K562 (cell line): ENCODE measurements at regions not wholly inside any gene's neighbourhood (a gene's known extent, or its start where the extent isn't known, plus 50 kb on each side); places are given as distances from the start of the nearest gene placed in this dataset.
"Not testable (repeated sequence)": the region's sequence is repeated elsewhere in the genome, so short reads cannot be mapped to it uniquely, and the experiment has no call there.

Source experiments
- ATAC-seq: fragments of 200-7000 bp; cut with Tn5 transposase; 3 replicates; pipeline ENCODE4 v1.9.1; 2020; ENCODE audit warnings: moderate library complexity
- BruUV-seq: library from RNA; stranded (reverse); fragments of 400-500 nt; replicated peaks from 2 replicates; lab custom pipeline; 2021; lab: Mats Ljungman, UMichigan
- CTCF ChIA-PET: fragments of 300-600 bp; formaldehyde crosslinking; extraction: SDS; loops from one replicate; lab custom pipeline; 2021; ENCODE audit warnings: low intra/inter-chr PET ratio; lab: Yijun Ruan, JAX
- POLR2A ChIA-PET: fragments of 300-600, 350-650 bp; sonication (Branson Sonifier 250); formaldehyde crosslinking; extraction: SDS; loops from one replicate; lab custom pipeline; 2021; ENCODE audit warnings: antibody characterized with exemption, inconsistent platforms; lab: Yijun Ruan, JAX
- DNase-seq, 4 experiments: peaks; one replicate each; pipeline versions ENCODE4 v3.0.0 to v3.0.0-alpha.2; 2011 to 2018; ENCODE audit warnings: low spot score in 3 of 4, mixed read lengths in 3 of 4; ENCODE audit errors: extremely low read depth in 1 of 4
- FAIRE-seq: peaks from 2 replicates; lab custom pipeline; 2011; peaks lifted over from hg19 to GRCh38; lab: Jason Lieb, UNC
- H2AFZ ChIP-seq: 2 replicates; pipeline ENCODE4 v1.6.0; 2011; ENCODE audit warnings: low read depth, low read length, control low read depth, inconsistent platforms
- H3K27ac ChIP-seq: fragments of 200-600 bp; 3 replicates; pipeline ENCODE4 v1.8.0; 2011; ENCODE audit warnings: low read depth, mild to moderate bottlenecking, control low read depth, inconsistent platforms, low read length, moderate library complexity, mixed read lengths; ENCODE audit errors: extremely low read depth
- H3K27me3 ChIP-seq, 2 experiments: fragments of 300-600 bp in 1 of 2; 2 replicates in 1 of 2; 3 replicates in 1 of 2; pipeline versions ENCODE4 v1.6.0 to v1.8.0; 2011; ENCODE audit warnings: inconsistent platforms in 2 of 2, low read length in 2 of 2, mild to moderate bottlenecking in 1 of 2, mixed read lengths in 1 of 2, moderate library complexity in 1 of 2; ENCODE audit not compliant: control insufficient read depth in 2 of 2, insufficient read depth in 2 of 2
- H3K36me3 ChIP-seq: fragments of 300-600 bp; 3 replicates; pipeline ENCODE4 v1.8.0; 2011; ENCODE audit warnings: mild to moderate bottlenecking, low read length, inconsistent platforms; ENCODE audit not compliant: control insufficient read depth, insufficient read depth
- H3K4me1 ChIP-seq, 2 experiments: fragments of 200-600 bp in 1 of 2; replicated peaks in 1 of 2; 2 replicates in 1 of 2; 3 replicates in 1 of 2; pipeline versions ENCODE4 v1.5.1 to v1.8.0; 2011; ENCODE audit warnings: inconsistent platforms in 2 of 2, low read length in 2 of 2, mild to moderate bottlenecking in 1 of 2, mixed read lengths in 1 of 2, moderate library complexity in 1 of 2; ENCODE audit not compliant: control insufficient read depth in 2 of 2, insufficient read depth in 2 of 2
- H3K4me2 ChIP-seq: 2 replicates; pipeline ENCODE4 v1.6.1; 2011; ENCODE audit warnings: low read length, control low read depth, inconsistent platforms, mixed read lengths; ENCODE audit not compliant: insufficient read depth
- H3K4me3 ChIP-seq: fragments of 200-600 bp; sonication (generic), shearing (Covaris generic); 2 replicates; pipeline ENCODE4 v1.5.1; 2016; ENCODE audit warnings: control low read depth, inconsistent platforms
- H3K79me2 ChIP-seq: fragments of 200-600 bp; 3 replicates; pipeline ENCODE4 v1.8.0; 2011; ENCODE audit warnings: low read length, inconsistent platforms; ENCODE audit not compliant: control insufficient read depth, insufficient read depth
- H3K9ac ChIP-seq, 2 experiments: 2 replicates each; pipeline versions ENCODE4 v1.6.0 to v1.6.1; 2011; ENCODE audit warnings: low read depth in 2 of 2, low read length in 2 of 2, control low read depth in 1 of 2, inconsistent platforms in 1 of 2, mild to moderate bottlenecking in 1 of 2, mixed read lengths in 1 of 2; ENCODE audit not compliant: insufficient read depth in 1 of 2
- H3K9me1 ChIP-seq: one replicate; pipeline ENCODE4 v1.6.0; 2011; ENCODE audit warnings: inconsistent platforms, mild to moderate bottlenecking, low read length, moderate library complexity; ENCODE audit not compliant: control insufficient read depth, insufficient read depth
- H3K9me3 ChIP-seq: replicated peaks from 2 replicates; pipeline ENCODE4 v1.5.1; 2011; ENCODE audit warnings: low read depth, low read length, inconsistent platforms; ENCODE audit not compliant: control insufficient read depth, insufficient read depth
- H4K20me1 ChIP-seq: replicated peaks from 2 replicates; pipeline ENCODE4 v1.6.1; 2011; ENCODE audit warnings: low read length, inconsistent platforms, mixed read lengths; ENCODE audit not compliant: control insufficient read depth, insufficient read depth
- WGBS: fragments of 100-300 bp; shearing (Covaris generic); methylation state at CpG from one replicate; pipeline ENCODE4 v1.1.6; 2016; ENCODE audit warnings: low coverage, mixed read lengths; ENCODE audit not compliant: insufficient coverage; ENCODE audit errors: missing lambda C conversion rate; 5-methylcytosine and 5-hydroxymethylcytosine counted together
- in situ Hi-C: fragments of 300-500 bp; cut with MboI; formaldehyde crosslinking; loops from 4 replicates; pipeline ENCODE4 v1.15.0; 2018; ENCODE audit warnings: inconsistent platforms, mixed read lengths
- intact Hi-C: fragments of 100-400 bp; cut with micrococcal nuclease; formaldehyde crosslinking; loops from 2 replicates; pipeline ENCODE4 v1.14.2; 2022

DNA sequence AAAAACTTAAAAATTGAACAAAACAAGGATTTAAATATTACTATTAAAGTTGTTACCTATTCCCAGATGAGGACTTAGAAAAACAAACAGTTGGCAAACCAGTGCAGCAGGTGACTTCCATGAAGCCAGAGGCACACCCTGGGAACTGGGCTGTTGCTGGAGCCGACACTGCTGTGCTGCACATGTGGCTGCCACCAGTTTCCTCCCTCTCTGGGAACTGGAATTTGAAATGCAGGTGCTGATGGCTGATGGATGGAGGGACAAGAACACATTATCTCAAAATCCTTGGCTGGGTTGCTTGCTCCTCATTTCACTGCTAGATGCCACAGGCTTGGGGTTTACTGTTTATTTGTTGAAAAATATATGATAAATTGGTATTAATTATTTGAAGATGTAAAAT lies 471.2 kb upstream of the NDN start:
- CTCF ChIA-PET, FAIRE-seq, DNase-seq, POLR2A ChIA-PET, H3K9ac ChIP-seq, H3K36me3 ChIP-seq, H3K27me3 ChIP-seq, ATAC-seq, in situ Hi-C loops, H3K9me3 ChIP-seq, H3K4me1 ChIP-seq, H3K9me1 ChIP-seq, H2AFZ ChIP-seq, intact Hi-C loops, H4K20me1 ChIP-seq, H3K79me2 ChIP-seq, H3K4me3 ChIP-seq, BruUV-seq, H3K27ac ChIP-seq, H3K4me2 ChIP-seq: not testable (repeated sequence)
- WGBS, result no CpG with 5 or more reads among the region's 1 CpG

GRCh38 chr15:24165512-24165911 lies 478.4 kb upstream of the NDN start:
- H3K27me3 ChIP-seq, BruUV-seq, H3K4me2 ChIP-seq, H3K36me3 ChIP-seq, in situ Hi-C loops, H3K9me1 ChIP-seq, H3K4me3 ChIP-seq, POLR2A ChIA-PET, H3K9ac ChIP-seq, H3K27ac ChIP-seq, H4K20me1 ChIP-seq, FAIRE-seq, CTCF ChIA-PET, intact Hi-C loops, H3K9me3 ChIP-seq, H3K4me1 ChIP-seq, H2AFZ ChIP-seq, H3K79me2 ChIP-seq, ATAC-seq, DNase-seq: not testable (repeated sequence)
- WGBS, result 0% methylated on average over 3 of the region's 3 CpGs

- H3K4me1 ChIP-seq, H2AFZ ChIP-seq, intact Hi-C loops, FAIRE-seq, H4K20me1 ChIP-seq, H3K27me3 ChIP-seq, H3K36me3 ChIP-seq, BruUV-seq, H3K4me3 ChIP-seq, CTCF ChIA-PET, H3K9ac ChIP-seq, POLR2A ChIA-PET, H3K9me3 ChIP-seq, H3K4me2 ChIP-seq, DNase-seq, H3K27ac ChIP-seq, H3K9me1 ChIP-seq, H3K79me2 ChIP-seq, ATAC-seq, in situ Hi-C loops: not testable (repeated sequence)
- WGBS, result 0% methylated on average over 2 of the region's 2 CpGs
These were observed 473.3 kb upstream of the NPAP1 start for GRCh38 chr15:24202297-24202696.

- H4K20me1 ChIP-seq, in situ Hi-C loops, ATAC-seq: not testable (repeated sequence)
These were observed 463.7 kb upstream of the NPAP1 start for GRCh38 chr15:24211742-24212476.

More at GRCh38 chr15:24211742-24212476, 463.7 kb upstream of the NPAP1 start:
- H3K4me2 ChIP-seq, H3K36me3 ChIP-seq, H2AFZ ChIP-seq, H3K4me1 ChIP-seq, H3K9ac ChIP-seq, H3K27me3 ChIP-seq, H3K4me3 ChIP-seq, H3K9me3 ChIP-seq, intact Hi-C loops, FAIRE-seq, DNase-seq, H3K9me1 ChIP-seq, H3K79me2 ChIP-seq, POLR2A ChIA-PET, H3K27ac ChIP-seq, CTCF ChIA-PET, BruUV-seq: not testable (repeated sequence)
- 2% methylated on average over 4 of the region's 6 CpGs for WGBS
